ENCODE measurements at regions not wholly inside any gene's neighbourhood (a gene's known extent, or its start where the extent isn't known, plus 50 kb on each side); places are given as distances from the start of the nearest gene placed in this dataset.

GRCh38 chr1:229066591-229066990 is 204.3 kb upstream of the RAB4A start:
- TF ChIP-seq POLR2AphosphoS5 (IDR thresholded peaks at IDR 0.05; ENCODE audit: low read depth) (no peak), CTCF (conservative IDR thresholded peaks at IDR 0.05; ENCODE audit: low read depth in 2 of 2) (no peak), ETS1 (IDR thresholded peaks at IDR 0.05) (no peak), EZH2 (IDR thresholded peaks at IDR 0.05; ENCODE audit: low read depth, unreplicated experiment) (no peak), CREB1 (CRISPR knock-in tag; IDR thresholded peaks at IDR 0.05; ENCODE audit: low read depth) (no peak), EZH2phosphoT487 (IDR thresholded peaks at IDR 0.05; ENCODE audit: unreplicated experiment) (no peak), REST (IDR thresholded peaks at IDR 0.05; ENCODE audit: unreplicated experiment) (no peak), JUNB (IDR thresholded peaks at IDR 0.05; ENCODE audit: unreplicated experiment) (no peak)

All from GM23338 (cell line).